HUDEP-2 (cell line): ENCODE measurements at regions not wholly inside any gene's neighbourhood (a gene's known extent, or its start where the extent isn't known, plus 50 kb on each side); places are given as distances from the start of the nearest gene placed in this dataset.

Experiments used
- DNase-seq, 76 experiments: peaks; one replicate each; lab custom pipeline; 2025; ENCODE audit not compliant: unreplicated experiment in 76 of 76; lab: John Stamatoyannopoulos, UW

- DNase-seq, result no peak
Measured at GRCh38 chr12:46500673-46501072, 128.1 kb upstream of the SLC38A2 start.

- DNase-seq, result no peak
Measured at GRCh38 chr12:46499901-46500300, 127.3 kb upstream of the SLC38A2 start.

- no peak for DNase-seq
Measured at GRCh38 chr12:46499226-46499625, 126.7 kb upstream of the SLC38A2 start.

GRCh38 chr12:46497739-46498138 lies 125.2 kb upstream of the SLC38A2 start:
- DNase-seq, result no peak

GRCh38 chr12:46494424-46494823 lies 121.9 kb upstream of the SLC38A2 start:
- no peak for DNase-seq

- DNase-seq, result no peak
Measured at GRCh38 chr12:46493834-46494181, 121.2 kb upstream of the SLC38A2 start.

- no peak for DNase-seq
Measured at GRCh38 chr12:46493150-46493833, 120.7 kb upstream of the SLC38A2 start.

GRCh38 chr12:46492471-46493085 lies 120.0 kb upstream of the SLC38A2 start:
- DNase-seq, result no peak

- no peak for DNase-seq
Measured at GRCh38 chr12:46491548-46491947, 119.0 kb upstream of the SLC38A2 start.

GRCh38 chr12:46490635-46491034 lies 118.1 kb upstream of the SLC38A2 start:
- no peak for DNase-seq

- DNase-seq, result no peak
Measured at GRCh38 chr12:46489951-46490388, 117.4 kb upstream of the SLC38A2 start.

- no peak for DNase-seq
Measured at GRCh38 chr12:46487567-46488131, 115.1 kb upstream of the SLC38A2 start.

- no peak for DNase-seq
Measured at GRCh38 chr12:46486588-46486987, 114.0 kb upstream of the SLC38A2 start.

GRCh38 chr12:46485853-46486252 lies 113.3 kb upstream of the SLC38A2 start:
- DNase-seq, result no peak

GRCh38 chr12:46484396-46485061 lies 112.0 kb upstream of the SLC38A2 start:
- DNase-seq, result no peak

GRCh38 chr12:46483572-46484395 lies 111.2 kb upstream of the SLC38A2 start:
- DNase-seq, result no peak

GRCh38 chr12:46480724-46481123 lies 108.2 kb upstream of the SLC38A2 start:
- DNase-seq, result no peak

GRCh38 chr12:46480316-46480715 lies 107.7 kb upstream of the SLC38A2 start:
- no peak for DNase-seq

GRCh38 chr12:46478123-46478522 lies 105.5 kb upstream of the SLC38A2 start:
- DNase-seq, result no peak

- no peak for DNase-seq
Measured at GRCh38 chr12:46477541-46477940, 105.0 kb upstream of the SLC38A2 start.
